CD4-positive, alpha-beta T cell treated with Interferon gamma for 1 hour (primary cell): ENCODE measurements at regions not wholly inside any gene's neighbourhood (a gene's known extent, or its start where the extent isn't known, plus 50 kb on each side); places are given as distances from the start of the nearest gene placed in this dataset.
A peak's percentile ranks its signal among the peaks of the same experiment; 100 is the strongest.

ENCODE experiments used
- DNase-seq: peaks from one replicate; pipeline ENCODE4 v3.0.0-alpha.2; 2020

GRCh38 chr6:14707971-14708465, 537.9 kb upstream of the JARID2 start:
- no peak for DNase-seq

GRCh38 chr6:14709066-14709670, 536.7 kb upstream of the JARID2 start:
- DNase-seq = no peak

GRCh38 chr6:14709900-14710299, 536.0 kb upstream of the JARID2 start:
- no peak for DNase-seq

- no peak for DNase-seq
These were observed 535.4 kb upstream of the JARID2 start for GRCh38 chr6:14710421-14710820.

GRCh38 chr6:14711056-14711703, 534.7 kb upstream of the JARID2 start:
- DNase-seq = peak; percentile 64

GRCh38 chr6:14711704-14712379, 534.0 kb upstream of the JARID2 start:
- no peak for DNase-seq

- no peak for DNase-seq
These were observed 532.6 kb upstream of the JARID2 start for GRCh38 chr6:14713008-14713960.

DNA sequence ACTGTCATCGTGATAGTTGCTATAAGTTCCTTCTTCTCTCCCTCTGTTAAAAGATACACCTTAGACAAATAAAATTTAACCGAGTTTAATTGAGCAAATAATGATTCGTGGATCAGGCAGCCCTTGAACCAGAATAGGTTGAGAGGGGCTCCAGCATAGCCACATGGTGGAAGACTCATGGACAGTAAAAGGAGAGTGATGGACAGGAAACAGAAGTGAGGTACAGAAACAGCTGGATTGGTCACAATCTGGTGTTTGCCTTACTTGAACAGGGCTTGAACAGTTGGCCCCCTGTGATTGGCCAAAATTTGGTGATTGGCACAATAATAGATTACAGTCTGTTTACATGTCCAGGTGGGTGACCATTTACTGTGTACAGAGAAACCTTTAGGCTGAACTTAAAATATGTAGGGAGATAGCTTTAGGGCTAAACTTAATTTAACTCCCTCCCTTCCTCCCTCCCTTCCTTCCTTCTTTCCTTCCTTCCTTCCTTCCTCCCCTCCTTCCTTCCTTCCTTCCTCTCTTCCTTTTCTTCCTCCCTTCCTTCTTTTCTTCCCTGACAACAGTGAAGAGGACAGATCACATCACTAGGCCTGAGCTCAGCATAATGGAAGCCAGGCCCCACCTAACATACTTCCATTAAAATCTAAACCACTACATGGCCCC, 531.8 kb upstream of the JARID2 start:
- DNase-seq = no peak

GRCh38 chr6:14715076-14715475, 530.8 kb upstream of the JARID2 start:
- no peak for DNase-seq

GRCh38 chr6:14716499-14717146, 529.2 kb upstream of the JARID2 start:
- no peak for DNase-seq

GRCh38 chr6:14717307-14717706, 528.6 kb upstream of the JARID2 start:
- no peak for DNase-seq

DNA sequence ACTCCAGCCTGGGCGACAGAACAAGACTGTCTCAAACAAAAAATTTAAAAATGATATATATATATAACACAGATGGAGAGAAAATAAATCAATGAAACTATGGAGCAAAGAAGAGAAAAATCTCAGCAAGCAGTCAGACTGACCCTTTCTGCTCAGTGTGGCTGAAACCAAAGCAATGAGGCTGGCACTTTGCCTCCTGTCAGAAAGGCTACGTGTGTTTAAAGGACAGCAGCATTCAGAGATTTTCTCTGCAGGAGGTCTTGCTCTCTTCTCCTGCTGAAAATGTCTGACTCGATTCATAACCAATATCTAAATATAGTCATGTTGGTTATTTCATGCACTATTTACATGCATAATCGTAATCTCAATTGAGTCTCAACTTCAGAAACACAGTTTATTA, 527.0 kb upstream of the JARID2 start:
- DNase-seq = no peak

- no peak for DNase-seq
These were observed 526.6 kb upstream of the JARID2 start for GRCh38 chr6:14719270-14719669.

GRCh38 chr6:14720411-14721102, 525.3 kb upstream of the JARID2 start:
- DNase-seq = no peak

DNA sequence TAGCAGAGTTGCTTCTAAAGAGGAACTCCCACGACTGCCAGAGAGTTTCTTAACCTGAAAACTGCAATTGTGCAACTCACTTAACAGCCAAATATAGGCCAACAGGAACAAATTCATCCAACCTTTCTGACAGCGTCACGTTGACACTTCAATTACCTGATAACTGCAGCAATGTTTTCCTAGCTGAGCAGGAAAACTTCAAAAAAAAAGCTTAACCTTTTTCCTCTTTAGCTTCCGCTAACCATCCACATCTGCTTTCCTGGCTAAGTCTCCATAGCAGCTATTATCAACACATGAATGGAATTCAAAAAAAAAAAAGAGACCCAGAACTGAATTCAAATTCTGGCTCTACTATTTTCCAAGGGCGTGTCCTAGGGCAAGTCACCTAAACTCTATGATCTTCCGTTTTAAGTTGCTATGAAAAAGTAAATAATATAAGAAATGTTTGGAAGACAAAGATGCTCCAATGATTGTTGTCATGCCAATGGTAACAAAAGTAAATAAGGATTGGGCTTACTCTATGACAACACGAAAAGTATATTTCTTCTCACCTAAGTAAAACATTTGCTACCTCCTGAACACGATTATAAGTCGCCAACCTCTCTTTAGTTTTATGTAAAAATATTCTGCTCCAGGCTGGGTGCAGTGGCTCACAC, 524.6 kb upstream of the JARID2 start:
- no peak for DNase-seq

GRCh38 chr6:14722001-14722562, 523.8 kb upstream of the JARID2 start:
- DNase-seq = no peak

- peak; percentile 32 for DNase-seq
These were observed 523.2 kb upstream of the JARID2 start for GRCh38 chr6:14722704-14723103.

DNA sequence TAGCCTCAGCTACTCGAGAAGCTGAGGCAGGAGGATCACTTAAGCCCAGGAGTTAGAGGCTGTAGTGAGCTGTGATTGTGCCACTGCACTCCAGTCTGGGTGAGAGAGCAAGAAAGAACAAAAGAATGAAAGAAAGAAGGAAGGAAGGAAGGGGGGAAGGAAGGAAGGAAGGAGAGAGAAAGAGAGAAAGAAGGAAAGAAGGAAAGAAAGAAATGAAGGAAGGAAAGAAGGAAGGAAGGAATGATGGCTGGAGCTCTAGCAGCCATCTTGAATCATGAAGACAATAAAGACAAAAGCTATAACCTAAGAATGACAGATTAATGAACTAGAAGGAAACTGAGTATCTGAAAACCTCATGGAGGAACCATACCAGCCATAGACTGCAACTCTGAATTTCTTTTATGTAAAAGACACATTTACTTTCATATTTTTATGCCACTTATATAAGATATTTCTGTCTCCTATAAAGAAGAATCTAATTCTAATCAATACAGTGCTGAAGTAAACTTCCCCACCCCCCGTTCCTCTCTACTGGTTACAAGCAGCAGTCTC, 522.3 kb upstream of the JARID2 start:
- DNase-seq = no peak

GRCh38 chr6:14724549-14724948, 521.3 kb upstream of the JARID2 start:
- DNase-seq = no peak
